MM.1S (cell line): ENCODE measurements at regions not wholly inside any gene's neighbourhood (a gene's known extent, or its start where the extent isn't known, plus 50 kb on each side); places are given as distances from the start of the nearest gene placed in this dataset.

Experiments used
- EZH2 ChIP-seq: fragments of 300-600 bp; sonication (generic); optimal IDR thresholded peaks from 2 replicates; pipeline ENCODE3; 2017; ENCODE audit warnings: low read depth, mild to moderate bottlenecking, antibody characterized with exemption, low read length, mixed read lengths
- EZH2phosphoT487 ChIP-seq: fragments of 300-600 bp; sonication (generic); IDR thresholded peaks from 2 replicates; pipeline ENCODE4 v1.6.1; 2018; ENCODE audit warnings: antibody characterized with exemption, low read length
- TF ChIP-seq, protein P1 (sequence below): fragments of 300-600 bp; sonication (generic); IDR thresholded peaks from 2 replicates; pipeline ENCODE4 v1.5.1; 2016; ENCODE audit warnings: antibody characterized with exemption, low read length, mixed read lengths

GRCh38 chrX:136950211-136950610, 69.7 kb upstream of the RBMX start:
- no peak for TF ChIP-seq EZH2
- TF ChIP-seq, protein P1, sequence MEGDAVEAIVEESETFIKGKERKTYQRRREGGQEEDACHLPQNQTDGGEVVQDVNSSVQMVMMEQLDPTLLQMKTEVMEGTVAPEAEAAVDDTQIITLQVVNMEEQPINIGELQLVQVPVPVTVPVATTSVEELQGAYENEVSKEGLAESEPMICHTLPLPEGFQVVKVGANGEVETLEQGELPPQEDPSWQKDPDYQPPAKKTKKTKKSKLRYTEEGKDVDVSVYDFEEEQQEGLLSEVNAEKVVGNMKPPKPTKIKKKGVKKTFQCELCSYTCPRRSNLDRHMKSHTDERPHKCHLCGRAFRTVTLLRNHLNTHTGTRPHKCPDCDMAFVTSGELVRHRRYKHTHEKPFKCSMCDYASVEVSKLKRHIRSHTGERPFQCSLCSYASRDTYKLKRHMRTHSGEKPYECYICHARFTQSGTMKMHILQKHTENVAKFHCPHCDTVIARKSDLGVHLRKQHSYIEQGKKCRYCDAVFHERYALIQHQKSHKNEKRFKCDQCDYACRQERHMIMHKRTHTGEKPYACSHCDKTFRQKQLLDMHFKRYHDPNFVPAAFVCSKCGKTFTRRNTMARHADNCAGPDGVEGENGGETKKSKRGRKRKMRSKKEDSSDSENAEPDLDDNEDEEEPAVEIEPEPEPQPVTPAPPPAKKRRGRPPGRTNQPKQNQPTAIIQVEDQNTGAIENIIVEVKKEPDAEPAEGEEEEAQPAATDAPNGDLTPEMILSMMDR: no peak
- no peak for TF ChIP-seq EZH2phosphoT487
